Activated naive CD4-positive, alpha-beta T cell treated with anti-CD3 and anti-CD28 coated beads for 36 hours (primary cell): ENCODE measurements at regions not wholly inside any gene's neighbourhood (a gene's known extent, or its start where the extent isn't known, plus 50 kb on each side); places are given as distances from the start of the nearest gene placed in this dataset.

Experiments used
- CTCF ChIA-PET: fragments of 350-600 bp; sonication (Branson Sonifier 250); formaldehyde crosslinking; loops from one replicate; lab custom pipeline; 2021; ENCODE audit warnings: antibody characterized with exemption; lab: Charles Lee
- DNase-seq: peaks from one replicate; pipeline ENCODE4 v3.0.0-alpha.2; 2020
- H3K27ac Mint-ChIP-seq: one replicate; pipeline ENCODE4 v1.8.0; 2021; ENCODE audit warnings: mild to moderate bottlenecking, mixed read lengths
- H3K27me3 Mint-ChIP-seq: one replicate; pipeline ENCODE4 v1.8.0; 2021; ENCODE audit warnings: low read depth, mixed read lengths
- H3K36me3 Mint-ChIP-seq: one replicate; pipeline ENCODE4 v1.8.0; 2021; ENCODE audit warnings: low read depth, mixed read lengths
- H3K4me1 Mint-ChIP-seq: one replicate; pipeline ENCODE4 v1.8.0; 2021; ENCODE audit warnings: low read depth, mixed read lengths
- H3K4me3 Mint-ChIP-seq: one replicate; pipeline ENCODE4 v1.8.0; 2021; ENCODE audit warnings: mild to moderate bottlenecking, moderate library complexity, mixed read lengths
- H3K9me3 Mint-ChIP-seq: one replicate; pipeline ENCODE4 v1.8.0; 2021; ENCODE audit warnings: mixed read lengths
- intact Hi-C: fragments of 100-400 bp; cut with micrococcal nuclease; formaldehyde crosslinking; loops from one replicate; pipeline ENCODE4 v1.15.1; 2023

- H3K27me3 Mint-ChIP-seq, result no peaks in the 10 kb centered on the region
- no peak for DNase-seq
- peaks cover 13% of the 10 kb centered on the region for H3K4me1 Mint-ChIP-seq
- intact Hi-C loops, result no loop called here
- CTCF ChIA-PET, result no interaction called here
- no peak overlapping the region for H3K27ac Mint-ChIP-seq
- no peaks in the 10 kb centered on the region for H3K36me3 Mint-ChIP-seq
- H3K9me3 Mint-ChIP-seq, result peaks cover 14% of the 10 kb centered on the region
- H3K4me3 Mint-ChIP-seq, result no peak overlapping the region
These were observed 288.5 kb downstream of the SOX4 start for GRCh38 chr6:21881969-21882465.

GRCh38 chr6:21883595-21884328 lies 290.2 kb downstream of the SOX4 start:
- H3K4me3 Mint-ChIP-seq, result no peak overlapping the region
- CTCF ChIA-PET, result no interaction called here
- H3K27ac Mint-ChIP-seq, result no peak overlapping the region
- H3K9me3 Mint-ChIP-seq, result peaks cover 13% of the 10 kb centered on the region
- no peak for DNase-seq
- H3K4me1 Mint-ChIP-seq, result peaks cover 8% of the 10 kb centered on the region
- intact Hi-C loops, result no loop called here
- no peaks in the 10 kb centered on the region for H3K36me3 Mint-ChIP-seq
- no peaks in the 10 kb centered on the region for H3K27me3 Mint-ChIP-seq

- intact Hi-C loops, result no loop called here
- CTCF ChIA-PET, result interaction anchor here (0.6 kb wide), 1 partner anchor 40 kb away, joined by 4 read pairs; no protein-coding TSS in a partner anchor
- no peak for DNase-seq
- no peaks in the 10 kb centered on the region for H3K27me3 Mint-ChIP-seq
- peaks cover 8% of the 10 kb centered on the region for H3K4me1 Mint-ChIP-seq
- H3K27ac Mint-ChIP-seq, result no peak overlapping the region
- no peak overlapping the region for H3K4me3 Mint-ChIP-seq
- H3K36me3 Mint-ChIP-seq, result no peaks in the 10 kb centered on the region
- H3K9me3 Mint-ChIP-seq, result peaks cover 7% of the 10 kb centered on the region
These were observed 291.6 kb downstream of the SOX4 start for GRCh38 chr6:21885111-21885510.

- Mint-ChIP-seq H3K4me1 (peaks cover 8% of the 10 kb centered on the region), H3K4me3 (no peak overlapping the region), H3K27ac (no peak overlapping the region), H3K36me3 (no peaks in the 10 kb centered on the region), H3K27me3 (no peaks in the 10 kb centered on the region), H3K9me3 (peaks cover 7% of the 10 kb centered on the region)
- intact Hi-C loops, result no loop called here
- CTCF ChIA-PET, result no interaction called here
- no peak for DNase-seq
These were observed 292.1 kb downstream of the SOX4 start for GRCh38 chr6:21885532-21886114.

- no peak for DNase-seq
- Mint-ChIP-seq H3K27me3 (no peaks in the 10 kb centered on the region), H3K36me3 (no peaks in the 10 kb centered on the region), H3K4me1 (peaks cover 8% of the 10 kb centered on the region), H3K4me3 (no peak overlapping the region), H3K27ac (no peak overlapping the region), H3K9me3 (peaks cover 3% of the 10 kb centered on the region)
- CTCF ChIA-PET, result no interaction called here
- intact Hi-C loops, result no loop called here
These were observed 293.1 kb downstream of the SOX4 start for GRCh38 chr6:21886542-21887151.

- intact Hi-C loops, result no loop called here
- Mint-ChIP-seq H3K36me3 (no peaks in the 10 kb centered on the region), H3K27ac (no peak overlapping the region), H3K9me3 (peaks cover 3% of the 10 kb centered on the region), H3K4me1 (peaks cover 8% of the 10 kb centered on the region), H3K4me3 (no peak overlapping the region), H3K27me3 (no peaks in the 10 kb centered on the region)
- CTCF ChIA-PET, result no interaction called here
- no peak for DNase-seq
These were observed 294.0 kb downstream of the SOX4 start for GRCh38 chr6:21887231-21888185.

- Mint-ChIP-seq H3K27ac (no peak overlapping the region), H3K36me3 (no peaks in the 10 kb centered on the region), H3K27me3 (no peaks in the 10 kb centered on the region), H3K9me3 (no peaks in the 10 kb centered on the region), H3K4me3 (no peak overlapping the region), H3K4me1 (no peaks in the 10 kb centered on the region)
- CTCF ChIA-PET, result no interaction called here
- no peak for DNase-seq
- intact Hi-C loops, result no loop called here
These were observed 297.5 kb downstream of the SOX4 start for GRCh38 chr6:21891080-21891479.

GRCh38 chr6:21893793-21894192 lies 300.2 kb downstream of the SOX4 start:
- H3K27me3 Mint-ChIP-seq, result no peaks in the 10 kb centered on the region
- DNase-seq, result no peak
- H3K9me3 Mint-ChIP-seq, result no peaks in the 10 kb centered on the region
- CTCF ChIA-PET, result no interaction called here
- intact Hi-C loops, result no loop called here
- H3K4me1 Mint-ChIP-seq, result no peaks in the 10 kb centered on the region
- no peak overlapping the region for H3K4me3 Mint-ChIP-seq
- H3K27ac Mint-ChIP-seq, result no peak overlapping the region
- no peaks in the 10 kb centered on the region for H3K36me3 Mint-ChIP-seq

- intact Hi-C loops, result no loop called here
- no peaks in the 10 kb centered on the region for H3K36me3 Mint-ChIP-seq
- no peak overlapping the region for H3K4me3 Mint-ChIP-seq
- no peak overlapping the region for H3K27ac Mint-ChIP-seq
- H3K27me3 Mint-ChIP-seq, result no peaks in the 10 kb centered on the region
- CTCF ChIA-PET, result no interaction called here
- H3K4me1 Mint-ChIP-seq, result no peaks in the 10 kb centered on the region
- H3K9me3 Mint-ChIP-seq, result peaks cover 2% of the 10 kb centered on the region
- no peak for DNase-seq
These were observed 302.0 kb downstream of the SOX4 start for GRCh38 chr6:21895555-21895954.

GRCh38 chr6:21898107-21898796 lies 304.7 kb downstream of the SOX4 start:
- Mint-ChIP-seq H3K27me3 (no peaks in the 10 kb centered on the region), H3K36me3 (no peaks in the 10 kb centered on the region), H3K4me3 (no peak overlapping the region), H3K27ac (no peak overlapping the region), H3K4me1 (no peaks in the 10 kb centered on the region), H3K9me3 (peaks cover 2% of the 10 kb centered on the region)
- no peak for DNase-seq
- intact Hi-C loops, result no loop called here
- CTCF ChIA-PET, result no interaction called here

GRCh38 chr6:21899708-21900107 lies 306.2 kb downstream of the SOX4 start:
- DNase-seq, result no peak
- Mint-ChIP-seq H3K4me3 (no peak overlapping the region), H3K27ac (no peak overlapping the region), H3K9me3 (peaks cover 2% of the 10 kb centered on the region), H3K36me3 (no peaks in the 10 kb centered on the region), H3K4me1 (no peaks in the 10 kb centered on the region), H3K27me3 (no peaks in the 10 kb centered on the region)
- CTCF ChIA-PET, result no interaction called here
- intact Hi-C loops, result no loop called here

GRCh38 chr6:21900730-21901129 lies 307.2 kb downstream of the SOX4 start:
- no peaks in the 10 kb centered on the region for H3K4me1 Mint-ChIP-seq
- no peak overlapping the region for H3K27ac Mint-ChIP-seq
- H3K27me3 Mint-ChIP-seq, result no peaks in the 10 kb centered on the region
- intact Hi-C loops, result no loop called here
- no peak for DNase-seq
- peaks cover 2% of the 10 kb centered on the region for H3K9me3 Mint-ChIP-seq
- CTCF ChIA-PET, result no interaction called here
- H3K4me3 Mint-ChIP-seq, result no peak overlapping the region
- no peaks in the 10 kb centered on the region for H3K36me3 Mint-ChIP-seq
